ENCODE measurements at regions not wholly inside any gene's neighbourhood (a gene's known extent, or its start where the extent isn't known, plus 50 kb on each side); places are given as distances from the start of the nearest gene placed in this dataset.

- no peak for TF ChIP-seq CTCF (conservative IDR thresholded peaks at IDR 0.05; ENCODE audit: low read length)
- no peak for TF ChIP-seq EZH2phosphoT487 (IDR thresholded peaks at IDR 0.05; ENCODE audit: borderline replicate concordance, low read depth, low read length)
- CTCF ChIA-PET (ENCODE audit: unreplicated experiment) = no interaction called here
Observed at GRCh38 chr19:32206065-32206464, 139.3 kb upstream of the ZNF507 start.

GRCh38 chr19:32208060-32208459 is 137.3 kb upstream of the ZNF507 start:
- BruUV-seq (replicated peaks) = no TSS peak
- ChIA-PET POLR2A (no interaction called here), CTCF (ENCODE audit: unreplicated experiment) (no interaction called here)
- DNase-seq (ENCODE audit: low spot score) = no peak
- no peaks in the 10 kb centered on the region for H3K9me2 ChIP-seq (ENCODE audit: insufficient read depth, low read length)
- intact Hi-C loops (cut with micrococcal nuclease; ENCODE audit: unreplicated experiment) = no loop called here
- no peaks in the 10 kb centered on the region for H3K79me2 ChIP-seq (ENCODE audit: insufficient read depth, low read depth, low read length)
- no peaks in the 10 kb centered on the region for H3K36me3 ChIP-seq (ENCODE audit: insufficient read depth, low read length)
- H2AFZ ChIP-seq (ENCODE audit: low read length) = no peak overlapping the region
- no peak overlapping the region for H3K4me3 ChIP-seq (ENCODE audit: low read depth, low read length, poor library complexity, severe bottlenecking)
- H3K9me3 ChIP-seq (ENCODE audit: low read length) = no peaks in the 10 kb centered on the region
- H3K27ac ChIP-seq (ENCODE audit: low read depth, low read length, poor library complexity, severe bottlenecking) = no peak overlapping the region
- no peak overlapping the region for H3K4me2 ChIP-seq (ENCODE audit: low read length)
- H4K20me1 ChIP-seq (ENCODE audit: insufficient read depth, low read length) = no peaks in the 10 kb centered on the region
- H3K4me1 ChIP-seq (ENCODE audit: insufficient read depth, low read length, poor library complexity, severe bottlenecking) = no peaks in the 10 kb centered on the region
- no peak for TF ChIP-seq EZH2phosphoT487 (IDR thresholded peaks at IDR 0.05; ENCODE audit: borderline replicate concordance, low read depth, low read length)
- no peak for TF ChIP-seq CTCF (conservative IDR thresholded peaks at IDR 0.05; ENCODE audit: low read length)

More at GRCh38 chr19:32206065-32206464, 139.3 kb upstream of the ZNF507 start:
- POLR2A ChIA-PET = no interaction called here
- Histone ChIP-seq H4K20me1 (ENCODE audit: insufficient read depth, low read length) (no peaks in the 10 kb centered on the region), H3K9me3 (ENCODE audit: low read length) (no peaks in the 10 kb centered on the region), H3K79me2 (ENCODE audit: insufficient read depth, low read depth, low read length) (no peaks in the 10 kb centered on the region), H3K9me2 (ENCODE audit: insufficient read depth, low read length) (no peaks in the 10 kb centered on the region), H3K4me2 (ENCODE audit: low read length) (no peak overlapping the region), H3K36me3 (ENCODE audit: insufficient read depth, low read length) (no peaks in the 10 kb centered on the region), H3K27ac (ENCODE audit: low read depth, low read length, poor library complexity, severe bottlenecking) (no peak overlapping the region), H3K4me1 (ENCODE audit: insufficient read depth, low read length, poor library complexity, severe bottlenecking) (no peaks in the 10 kb centered on the region), H2AFZ (ENCODE audit: low read length) (no peak overlapping the region), H3K4me3 (ENCODE audit: low read depth, low read length, poor library complexity, severe bottlenecking) (no peak overlapping the region)
- intact Hi-C loops (cut with micrococcal nuclease; ENCODE audit: unreplicated experiment) = no loop called here
- DNase-seq (ENCODE audit: low spot score) = no peak
- no TSS peak for BruUV-seq (replicated peaks)

GRCh38 chr19:32219392-32219791 is 126.0 kb upstream of the ZNF507 start:
- Histone ChIP-seq H3K4me1 (ENCODE audit: insufficient read depth, low read length, poor library complexity, severe bottlenecking) (no peaks in the 10 kb centered on the region), H3K4me3 (ENCODE audit: low read depth, low read length, poor library complexity, severe bottlenecking) (no peak overlapping the region), H4K20me1 (ENCODE audit: insufficient read depth, low read length) (no peaks in the 10 kb centered on the region), H3K79me2 (ENCODE audit: insufficient read depth, low read depth, low read length) (no peaks in the 10 kb centered on the region), H3K4me2 (ENCODE audit: low read length) (no peak overlapping the region), H3K9me2 (ENCODE audit: insufficient read depth, low read length) (no peaks in the 10 kb centered on the region), H3K9me3 (ENCODE audit: low read length) (no peaks in the 10 kb centered on the region), H3K27ac (ENCODE audit: low read depth, low read length, poor library complexity, severe bottlenecking) (no peak overlapping the region), H3K36me3 (ENCODE audit: insufficient read depth, low read length) (no peaks in the 10 kb centered on the region), H2AFZ (ENCODE audit: low read length) (no peak overlapping the region)
- no peak for TF ChIP-seq CTCF (conservative IDR thresholded peaks at IDR 0.05; ENCODE audit: low read length)
- no peak for TF ChIP-seq EZH2phosphoT487 (IDR thresholded peaks at IDR 0.05; ENCODE audit: borderline replicate concordance, low read depth, low read length)
- no peak for DNase-seq (ENCODE audit: low spot score)
- ChIA-PET CTCF (ENCODE audit: unreplicated experiment) (no interaction called here), POLR2A (no interaction called here)
- BruUV-seq (replicated peaks) = no TSS peak
- intact Hi-C loops (cut with micrococcal nuclease; ENCODE audit: unreplicated experiment) = no loop called here
